HG02840 (cell line): ENCODE measurements at regions not wholly inside any gene's neighbourhood (a gene's known extent, or its start where the extent isn't known, plus 50 kb on each side); places are given as distances from the start of the nearest gene placed in this dataset.
"Not testable (repeated sequence)": the region's sequence is repeated elsewhere in the genome, so short reads cannot be mapped to it uniquely, and the experiment has no call there.

Source experiments
- ATAC-seq: cut with Tn5 transposase; IDR thresholded peaks from one replicate; pipeline ENCODE4 v1.9.1; 2021; ENCODE audit warnings: mild to moderate bottlenecking, moderate library complexity, moderate number of reproducible peaks; ENCODE audit not compliant: unreplicated experiment, low FRiP score

GRCh38 chr16:29191636-29192180, 206.9 kb downstream of the LAT start:
- not testable (repeated sequence) for ATAC-seq

- ATAC-seq, result not testable (repeated sequence)
Observed at GRCh38 chr16:29190553-29191431, 205.9 kb downstream of the LAT start.

- ATAC-seq, result not testable (repeated sequence)
Observed at GRCh38 chr16:29188806-29189205, 204.0 kb downstream of the LAT start.

- ATAC-seq, result not testable (repeated sequence)
Observed at GRCh38 chr16:29186306-29187220, 201.7 kb downstream of the LAT start.

GRCh38 chr16:29185872-29186271, 201.0 kb downstream of the LAT start:
- ATAC-seq, result not testable (repeated sequence)

GRCh38 chr16:29184738-29185438, 200.0 kb downstream of the LAT start:
- not testable (repeated sequence) for ATAC-seq

- ATAC-seq, result not testable (repeated sequence)
Observed at GRCh38 chr16:29182940-29183868, 198.4 kb downstream of the LAT start.

- no peak for ATAC-seq
Observed at GRCh38 chr16:29182501-29182900, 197.6 kb downstream of the LAT start.

GRCh38 chr16:29181921-29182411, 197.1 kb downstream of the LAT start:
- not testable (repeated sequence) for ATAC-seq

GRCh38 chr16:29181254-29181780, 196.5 kb downstream of the LAT start:
- not testable (repeated sequence) for ATAC-seq

- ATAC-seq, result not testable (repeated sequence)
Observed at GRCh38 chr16:29180206-29180600, 195.4 kb downstream of the LAT start.

GRCh38 chr16:29179401-29180205, 194.8 kb downstream of the LAT start:
- not testable (repeated sequence) for ATAC-seq

- ATAC-seq, result not testable (repeated sequence)
Observed at GRCh38 chr16:29177888-29178726, 193.3 kb downstream of the LAT start.

GRCh38 chr16:29177203-29177887, 192.5 kb downstream of the LAT start:
- not testable (repeated sequence) for ATAC-seq

GRCh38 chr16:29176822-29177202, 192.0 kb downstream of the LAT start:
- not testable (repeated sequence) for ATAC-seq

GRCh38 chr16:29176154-29176470, 191.3 kb downstream of the LAT start:
- ATAC-seq, result not testable (repeated sequence)
